GM19372 (cell line): ENCODE measurements at regions not wholly inside any gene's neighbourhood (a gene's known extent, or its start where the extent isn't known, plus 50 kb on each side); places are given as distances from the start of the nearest gene placed in this dataset.
"Not testable (repeated sequence)": the region's sequence is repeated elsewhere in the genome, so short reads cannot be mapped to it uniquely, and the experiment has no call there.

Experiments used
- ATAC-seq: cut with Tn5 transposase; IDR thresholded peaks from one replicate; pipeline ENCODE4 v1.9.1; 2021; ENCODE audit warnings: mild to moderate bottlenecking, low read depth, moderate library complexity; ENCODE audit not compliant: unreplicated experiment

GRCh38 chr20:48049171-48049570 lies 263.9 kb upstream of the SULF2 start:
- no peak for ATAC-seq

- ATAC-seq = no peak
Measured at GRCh38 chr20:48047447-48047846, 262.2 kb upstream of the SULF2 start.

GRCh38 chr20:48042628-48043027 lies 257.3 kb upstream of the SULF2 start:
- no peak for ATAC-seq

- no peak for ATAC-seq
Measured at GRCh38 chr20:48041078-48041780, 255.9 kb upstream of the SULF2 start.

GRCh38 chr20:48040491-48040890 lies 255.2 kb upstream of the SULF2 start:
- no peak for ATAC-seq

GRCh38 chr20:48040051-48040450 lies 254.8 kb upstream of the SULF2 start:
- no peak for ATAC-seq

- ATAC-seq = no peak
Measured at GRCh38 chr20:48039514-48039913, 254.2 kb upstream of the SULF2 start.

GRCh38 chr20:48038713-48039112 lies 253.4 kb upstream of the SULF2 start:
- no peak for ATAC-seq

GRCh38 chr20:48037798-48038197 lies 252.5 kb upstream of the SULF2 start:
- not testable (repeated sequence) for ATAC-seq

- no peak for ATAC-seq
Measured at GRCh38 chr20:48035961-48036731, 250.9 kb upstream of the SULF2 start.

- ATAC-seq = no peak
Measured at GRCh38 chr20:48034751-48035150, 249.5 kb upstream of the SULF2 start.

- ATAC-seq = not testable (repeated sequence)
Measured at GRCh38 chr20:48033005-48033404, 247.7 kb upstream of the SULF2 start.

GRCh38 chr20:48031122-48031521 lies 245.8 kb upstream of the SULF2 start:
- no peak for ATAC-seq

- ATAC-seq = no peak
Measured at GRCh38 chr20:48026981-48027592, 241.8 kb upstream of the SULF2 start.

GRCh38 chr20:48025661-48026060 lies 240.4 kb upstream of the SULF2 start:
- ATAC-seq = no peak

- ATAC-seq = no peak
Measured at GRCh38 chr20:48025051-48025515, 239.8 kb upstream of the SULF2 start.

GRCh38 chr20:48024539-48024938 lies 239.3 kb upstream of the SULF2 start:
- no peak for ATAC-seq

- not testable (repeated sequence) for ATAC-seq
Measured at GRCh38 chr20:48020696-48021095, 235.4 kb upstream of the SULF2 start.

- no peak for ATAC-seq
Measured at GRCh38 chr20:48019940-48020339, 234.7 kb upstream of the SULF2 start.

GRCh38 chr20:48019496-48019895 lies 234.2 kb upstream of the SULF2 start:
- no peak for ATAC-seq

- not testable (repeated sequence) for ATAC-seq
Measured at GRCh38 chr20:48018851-48019250, 233.6 kb upstream of the SULF2 start.
